Stomach (tissue), 4 donors: ENCODE measurements at regions not wholly inside any gene's neighbourhood (a gene's known extent, or its start where the extent isn't known, plus 50 kb on each side); places are given as distances from the start of the nearest gene placed in this dataset.

Experiments
- CTCF ChIP-seq, 7 experiments: fragments of 450-650 bp in 4 of 7; fragments of 200-600 bp in 3 of 7; sonication (generic) in 3 of 7; IDR thresholded peaks; one replicate each; pipeline ENCODE4 v1.5.1; 2016 to 2019; ENCODE audit warnings: antibody characterized with exemption in 7 of 7, control low read depth in 2 of 7, mild to moderate bottlenecking in 1 of 7
- POLR2A ChIP-seq, 4 donors: fragments of 450-650 bp; IDR thresholded peaks; one replicate each; pipeline ENCODE4 v1.6.1; 2016; ENCODE audit warnings: antibody characterized with exemption in 4 of 4, control low read depth in 2 of 4, mild to moderate bottlenecking in 1 of 4, moderate library complexity in 1 of 4
- POLR2AphosphoS5 ChIP-seq, 3 donors: sonication (generic); formaldehyde crosslinking; IDR thresholded peaks; one replicate each; pipeline ENCODE4 v1.6.1; 2016; ENCODE audit warnings: antibody characterized with exemption in 3 of 3

- TF ChIP-seq POLR2A (IDR thresholded peaks at IDR 0.05) (no peak), CTCF (IDR thresholded peaks at IDR 0.05) (no peak), POLR2AphosphoS5 (IDR thresholded peaks at IDR 0.05) (no peak)
Measured at GRCh38 chr18:49731860-49732311, 81.4 kb downstream of the ACAA2 start.
